ENCODE measurements at regions not wholly inside any gene's neighbourhood (a gene's known extent, or its start where the extent isn't known, plus 50 kb on each side); places are given as distances from the start of the nearest gene placed in this dataset.

DNA sequence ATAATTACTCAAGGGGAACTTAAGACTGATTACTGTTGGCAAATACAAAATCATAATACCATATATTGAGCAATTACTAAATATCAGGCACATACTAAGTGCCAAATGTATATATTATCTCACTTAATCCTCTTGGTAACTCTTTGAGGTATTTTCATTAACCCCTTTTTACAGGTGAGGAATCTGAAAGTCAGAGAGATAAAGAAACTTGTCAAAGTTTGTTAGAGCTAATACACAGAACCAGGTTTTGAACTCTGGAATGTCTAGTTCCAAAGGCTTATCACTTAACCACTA, 80.3 kb downstream of the LLPH start:
- no peak for TF ChIP-seq EGR1 (IDR thresholded peaks at IDR 0.05; ENCODE audit: borderline replicate concordance in 1 of 2, low read depth in 2 of 2, low read length in 2 of 2)
- no peak for TF ChIP-seq PAX5 (IDR thresholded peaks at IDR 0.05; ENCODE audit: borderline replicate concordance, low read depth, low read length)
- peak overlapping the region; percentile 57; the same call in 1 of the 2 replicates for H3K4me2 ChIP-seq (ENCODE audit: control insufficient read depth, insufficient read depth)
- ChIA-PET SMC1A (ENCODE audit: uncharacterized antibody, unreplicated experiment) (interaction anchor here (0.8 to 2.9 kb wide), 6 partner anchors 10 to 42 kb away, joined by 3 to 10 read pairs (median 6); no protein-coding TSS in a partner anchor), RAD21 (ENCODE audit: unreplicated experiment) (interaction anchor here (0.7 to 2.5 kb wide), 5 partner anchors 10 to 125 kb away, joined by 3 to 10 read pairs (median 3); no protein-coding TSS in a partner anchor), POLR2A (interaction anchor here (1.1 to 1.8 kb wide), 3 partner anchors 12 to 21 kb away, joined by 5 to 11 read pairs (median 8); no protein-coding TSS in a partner anchor), CTCF (interaction anchor here (1.3 kb wide), 1 partner anchor 17 kb away, joined by 3 read pairs; no protein-coding TSS in a partner anchor)
- H3K9me3 ChIP-seq (replicated peaks; ENCODE audit: control insufficient read depth, insufficient read depth, low read length) = no peaks in the 10 kb centered on the region; the same call in none of the 3 replicates
- H3K4me3 ChIP-seq = no peak overlapping the region
- no peak for ATAC-seq
- H3K79me2 ChIP-seq (ENCODE audit: control insufficient read depth, insufficient read depth, low read length) = no peaks in the 10 kb centered on the region
- FAIRE-seq = no peak
- H3K9ac ChIP-seq (ENCODE audit: control insufficient read depth, insufficient read depth, low read length) = 0 out of 2 replicates have a peak overlapping the region, but pooled peaks have one; percentile 16
- no peak for DNase-seq (ENCODE audit: low read depth, low spot score)
- BruUV-seq (replicated peaks) = TSS peak; percentile 78
- intact Hi-C loops (cut with micrococcal nuclease; ENCODE audit: unreplicated experiment) = loop anchor here (10.0 kb wide), 2 partner anchors 1165 to 1435 kb away; partner anchors contain the start of gene RASSF3
- no peaks in the 10 kb centered on the region for H3K27me3 ChIP-seq (replicated peaks in 1 of 2; ENCODE audit: control insufficient read depth in 2 of 2, insufficient read depth in 2 of 2, low read length in 1 of 2)
- in situ Hi-C loops (cut with MboI) = no loop called here
- H3K4me1 ChIP-seq (ENCODE audit: control insufficient read depth, insufficient read depth, low read length) = peaks cover 42% of the 10 kb centered on the region
- H3K27ac ChIP-seq (ENCODE audit: control insufficient read depth, insufficient read depth) = peak overlapping the region; percentile 68
- no peaks in the 10 kb centered on the region; a peak in 1 of 4 replicates for H3K36me3 ChIP-seq (ENCODE audit: control insufficient read depth in 2 of 2, insufficient read depth in 2 of 2, low read length in 1 of 2)
- no peaks in the 10 kb centered on the region for H4K20me1 ChIP-seq (ENCODE audit: control insufficient read depth, insufficient read depth)
- peak overlapping the region; percentile 34; the same call in 1 of the 2 replicates for H2AFZ ChIP-seq (ENCODE audit: control insufficient read depth, low read depth, low read length)

DNA sequence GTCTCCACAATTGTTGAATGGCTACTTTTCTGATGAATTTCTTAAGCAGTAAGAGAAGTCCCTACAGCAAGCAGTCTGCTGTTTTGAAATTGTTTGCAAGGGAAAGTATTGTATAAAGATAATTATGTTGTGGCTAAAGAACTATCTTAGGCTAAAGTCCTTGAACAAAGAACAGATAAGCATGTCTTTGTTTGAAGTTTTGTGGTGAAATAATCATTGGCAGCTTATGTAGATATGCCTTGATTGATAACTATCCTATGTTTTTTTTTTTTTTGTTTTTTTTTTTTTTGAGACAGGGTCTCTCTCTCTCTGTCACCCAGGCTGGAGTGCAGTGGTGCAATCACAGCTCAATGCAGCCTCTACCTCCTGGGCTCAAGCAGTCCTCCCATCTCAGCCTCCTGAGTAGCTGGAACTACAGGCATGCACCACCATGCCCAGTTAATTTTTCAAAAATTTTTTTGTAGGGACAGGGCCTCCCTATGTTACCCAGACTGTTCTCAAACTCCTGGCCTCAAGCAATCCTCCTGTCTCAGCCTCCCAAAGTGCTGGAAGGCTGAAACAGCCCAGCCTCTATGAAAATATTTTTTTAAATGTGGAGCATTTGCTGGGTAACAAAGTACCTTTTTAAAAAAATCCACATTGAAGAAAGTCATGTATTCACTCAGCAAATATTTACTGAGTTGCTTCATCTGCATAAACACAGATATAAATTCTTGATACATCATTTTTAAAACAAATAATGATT, 80.8 kb downstream of the LLPH start:
- H3K4me2 ChIP-seq (ENCODE audit: control insufficient read depth, insufficient read depth) = no peak overlapping the region
- ChIA-PET POLR2A (interaction anchor here (0.6 to 1.8 kb wide), 8 partner anchors 13 to 1401 kb away, joined by 3 to 11 read pairs (median 5); no protein-coding TSS in a partner anchor), SMC1A (ENCODE audit: uncharacterized antibody, unreplicated experiment) (interaction anchor here (0.9 to 3.3 kb wide), 11 partner anchors 7 to 1167 kb away, joined by 3 to 25 read pairs (median 6); no protein-coding TSS in a partner anchor), CTCF (interaction anchor here (1.3 kb wide), 1 partner anchor 17 kb away, joined by 3 read pairs; no protein-coding TSS in a partner anchor), RAD21 (ENCODE audit: unreplicated experiment) (interaction anchor here (0.6 to 2.5 kb wide), 7 partner anchors 17 to 125 kb away, joined by 3 to 10 read pairs (median 5); no protein-coding TSS in a partner anchor)
- no peaks in the 10 kb centered on the region for H4K20me1 ChIP-seq (ENCODE audit: control insufficient read depth, insufficient read depth)
- BruUV-seq (replicated peaks) = no TSS peak
- FAIRE-seq (no peak), ATAC-seq (no peak), DNase-seq (ENCODE audit: low read depth, low spot score) (no peak)
- H2AFZ ChIP-seq (ENCODE audit: control insufficient read depth, low read depth, low read length) = no peak overlapping the region; the same call in 1 of the 2 replicates
- in situ Hi-C loops (cut with MboI) = no loop called here
- H3K9me3 ChIP-seq (replicated peaks; ENCODE audit: control insufficient read depth, insufficient read depth, low read length) = no peaks in the 10 kb centered on the region; the same call in none of the 3 replicates
- H3K4me1 ChIP-seq (ENCODE audit: control insufficient read depth, insufficient read depth, low read length) = peaks cover 42% of the 10 kb centered on the region
- no peaks in the 10 kb centered on the region; a peak in 1 of 4 replicates for H3K36me3 ChIP-seq (ENCODE audit: control insufficient read depth in 2 of 2, insufficient read depth in 2 of 2, low read length in 1 of 2)
- peak overlapping the region; percentile 11; the same call in 1 of the 2 replicates for H3K4me3 ChIP-seq
- peak overlapping the region; percentile 46 for H3K9ac ChIP-seq (ENCODE audit: control insufficient read depth, insufficient read depth, low read length)
- H3K27me3 ChIP-seq (replicated peaks in 1 of 2; ENCODE audit: control insufficient read depth in 2 of 2, insufficient read depth in 2 of 2, low read length in 1 of 2) = no peaks in the 10 kb centered on the region
- H3K27ac ChIP-seq (ENCODE audit: control insufficient read depth, insufficient read depth) = peak overlapping the region; percentile 92; the same call in 1 of the 2 replicates
- intact Hi-C loops (cut with micrococcal nuclease; ENCODE audit: unreplicated experiment) = loop anchor here (10.0 kb wide), 2 partner anchors 1165 to 1435 kb away; partner anchors contain the start of gene RASSF3
- H3K79me2 ChIP-seq (ENCODE audit: control insufficient read depth, insufficient read depth, low read length) = no peaks in the 10 kb centered on the region
- TF ChIP-seq ESRRA (IDR thresholded peaks at IDR 0.05; ENCODE audit: low read length) = no peak
- no peak for TF ChIP-seq NFYB (IDR thresholded peaks at IDR 0.05; ENCODE audit: insufficient read depth, low read depth, low read length)
- TF ChIP-seq NFYA (IDR thresholded peaks at IDR 0.05; ENCODE audit: borderline replicate concordance, low read depth, low read length) = no peak
- TF ChIP-seq ZNF24 (IDR thresholded peaks at IDR 0.05) = no peak
- no peak for TF ChIP-seq SP1 (IDR thresholded peaks at IDR 0.05; ENCODE audit: low read depth, low read length)
- TF ChIP-seq, protein P1, sequence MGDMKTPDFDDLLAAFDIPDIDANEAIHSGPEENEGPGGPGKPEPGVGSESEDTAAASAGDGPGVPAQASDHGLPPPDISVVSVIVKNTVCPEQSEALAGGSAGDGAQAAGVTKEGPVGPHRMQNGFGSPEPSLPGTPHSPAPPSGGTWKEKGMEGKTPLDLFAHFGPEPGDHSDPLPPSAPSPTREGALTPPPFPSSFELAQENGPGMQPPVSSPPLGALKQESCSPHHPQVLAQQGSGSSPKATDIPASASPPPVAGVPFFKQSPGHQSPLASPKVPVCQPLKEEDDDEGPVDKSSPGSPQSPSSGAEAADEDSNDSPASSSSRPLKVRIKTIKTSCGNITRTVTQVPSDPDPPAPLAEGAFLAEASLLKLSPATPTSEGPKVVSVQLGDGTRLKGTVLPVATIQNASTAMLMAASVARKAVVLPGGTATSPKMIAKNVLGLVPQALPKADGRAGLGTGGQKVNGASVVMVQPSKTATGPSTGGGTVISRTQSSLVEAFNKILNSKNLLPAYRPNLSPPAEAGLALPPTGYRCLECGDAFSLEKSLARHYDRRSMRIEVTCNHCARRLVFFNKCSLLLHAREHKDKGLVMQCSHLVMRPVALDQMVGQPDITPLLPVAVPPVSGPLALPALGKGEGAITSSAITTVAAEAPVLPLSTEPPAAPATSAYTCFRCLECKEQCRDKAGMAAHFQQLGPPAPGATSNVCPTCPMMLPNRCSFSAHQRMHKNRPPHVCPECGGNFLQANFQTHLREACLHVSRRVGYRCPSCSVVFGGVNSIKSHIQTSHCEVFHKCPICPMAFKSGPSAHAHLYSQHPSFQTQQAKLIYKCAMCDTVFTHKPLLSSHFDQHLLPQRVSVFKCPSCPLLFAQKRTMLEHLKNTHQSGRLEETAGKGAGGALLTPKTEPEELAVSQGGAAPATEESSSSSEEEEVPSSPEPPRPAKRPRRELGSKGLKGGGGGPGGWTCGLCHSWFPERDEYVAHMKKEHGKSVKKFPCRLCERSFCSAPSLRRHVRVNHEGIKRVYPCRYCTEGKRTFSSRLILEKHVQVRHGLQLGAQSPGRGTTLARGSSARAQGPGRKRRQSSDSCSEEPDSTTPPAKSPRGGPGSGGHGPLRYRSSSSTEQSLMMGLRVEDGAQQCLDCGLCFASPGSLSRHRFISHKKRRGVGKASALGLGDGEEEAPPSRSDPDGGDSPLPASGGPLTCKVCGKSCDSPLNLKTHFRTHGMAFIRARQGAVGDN (IDR thresholded peaks at IDR 0.05) = no peak
- no peak for TF ChIP-seq BHLHE40 (IDR thresholded peaks at IDR 0.05; ENCODE audit: borderline replicate concordance in 1 of 2, low read depth in 2 of 2, low read length in 1 of 2)
